GM18511 (cell line): ENCODE measurements at regions not wholly inside any gene's neighbourhood (a gene's known extent, or its start where the extent isn't known, plus 50 kb on each side); places are given as distances from the start of the nearest gene placed in this dataset.
A peak's percentile ranks its signal among the peaks of the same experiment; 100 is the strongest.

Source experiments
- ATAC-seq: cut with Tn5 transposase; IDR thresholded peaks from one replicate; pipeline ENCODE4 v1.9.1; 2021; ENCODE audit warnings: mild to moderate bottlenecking, moderate library complexity; ENCODE audit not compliant: unreplicated experiment

DNA sequence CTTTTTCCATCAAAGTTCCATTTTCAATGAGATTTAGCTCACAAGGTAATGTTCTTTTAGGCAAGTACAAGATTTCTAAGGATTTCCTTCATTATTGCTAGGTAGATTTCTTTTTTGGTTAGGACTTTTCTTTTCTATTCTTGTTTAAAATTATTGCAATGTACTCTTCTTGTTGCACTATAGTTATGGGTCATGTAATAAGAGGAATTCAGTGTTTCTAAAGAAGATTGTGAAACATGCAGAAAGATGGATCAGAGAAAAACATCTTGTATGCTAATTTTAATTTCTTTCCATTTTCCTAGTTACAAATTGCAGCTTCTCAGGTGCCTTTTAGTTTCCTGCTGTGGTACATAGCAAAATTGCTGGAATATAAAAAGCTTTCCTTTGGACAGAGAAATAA is 56.1 kb downstream of the BTG1 start:
- ATAC-seq: no peak

DNA sequence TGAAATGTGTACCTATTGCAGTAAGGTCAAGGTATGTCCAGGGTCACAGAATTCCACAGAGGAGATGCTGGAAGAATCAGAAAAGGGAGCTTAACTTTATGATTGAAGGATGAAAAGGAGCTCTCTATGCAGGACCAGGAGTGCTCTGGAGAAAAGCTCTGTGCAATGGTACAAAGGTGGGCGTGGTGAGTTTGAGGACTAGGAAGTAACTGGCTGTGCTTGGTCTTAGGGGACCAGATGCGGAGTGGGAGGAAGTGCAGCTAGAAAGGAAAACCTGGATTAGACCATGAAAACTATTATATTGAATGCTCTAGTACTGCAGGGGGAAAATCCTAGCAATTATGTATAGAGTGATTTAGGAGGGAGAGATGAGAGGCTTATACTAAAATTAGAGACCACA is 56.8 kb downstream of the BTG1 start:
- ATAC-seq: no peak

DNA sequence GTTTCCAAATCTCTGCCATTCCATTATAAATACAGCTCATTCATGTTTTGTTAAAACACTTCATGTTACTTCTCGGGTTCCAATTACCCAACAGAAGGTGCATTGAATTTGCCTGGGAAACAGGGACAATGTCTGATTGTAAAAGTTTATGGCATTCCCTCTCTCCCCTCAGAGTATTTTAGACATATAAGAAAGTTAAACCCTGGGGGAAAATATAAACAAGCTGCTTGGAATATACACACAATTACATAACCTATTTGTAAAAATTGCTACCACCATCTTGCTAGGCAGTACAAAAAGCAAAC is 60.0 kb downstream of the BTG1 start:
- no peak for ATAC-seq

DNA sequence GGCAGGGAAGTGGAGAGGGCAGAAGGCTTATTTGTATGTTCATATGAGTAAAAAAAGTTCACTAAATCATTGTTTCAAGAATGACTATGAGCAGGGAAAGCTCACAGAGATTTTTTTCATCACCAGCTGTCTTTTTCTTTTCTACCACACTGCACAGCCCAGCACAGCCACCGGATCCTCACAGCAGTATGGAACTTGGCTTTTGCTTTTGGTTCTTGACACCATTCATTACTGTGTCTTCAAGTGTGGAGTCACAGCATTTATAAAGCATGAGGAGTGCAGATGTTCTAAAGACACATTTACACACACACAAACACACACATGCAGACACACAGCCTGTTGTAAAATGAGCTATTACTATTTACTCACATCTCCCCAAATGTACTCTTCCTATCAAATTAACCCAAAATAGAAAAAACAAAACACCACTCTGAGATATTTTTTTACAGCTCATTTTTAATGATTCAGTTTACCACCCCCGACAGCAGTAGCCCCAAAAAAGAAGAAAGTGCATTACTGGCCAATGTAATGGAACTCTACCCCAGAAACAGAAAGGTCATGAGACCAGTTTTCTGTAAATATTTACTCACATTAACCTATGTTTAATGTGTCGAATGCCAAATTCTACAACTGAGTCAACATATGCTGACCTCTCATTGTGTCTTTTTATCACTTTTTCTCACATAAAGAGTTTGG is 60.5 kb downstream of the BTG1 start:
- ATAC-seq: no peak

DNA sequence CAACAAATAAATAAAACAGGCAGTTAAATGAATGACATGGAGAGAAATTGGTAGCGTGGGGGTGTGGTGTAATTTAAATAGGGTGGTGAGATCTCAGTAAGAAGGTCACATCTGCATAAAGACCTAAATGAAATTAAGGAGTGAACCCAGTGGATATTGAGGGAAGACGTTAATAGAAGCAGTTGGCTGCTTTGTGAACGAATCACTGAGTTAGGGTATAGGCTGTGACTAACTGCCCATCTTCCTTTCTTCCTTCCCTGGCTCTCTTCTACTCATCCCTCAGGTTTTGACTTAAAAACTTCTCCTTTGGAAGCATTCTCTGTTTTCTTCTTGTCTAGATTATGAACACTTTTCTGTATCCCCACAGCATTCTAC is 64.7 kb downstream of the BTG1 start:
- no peak for ATAC-seq

DNA sequence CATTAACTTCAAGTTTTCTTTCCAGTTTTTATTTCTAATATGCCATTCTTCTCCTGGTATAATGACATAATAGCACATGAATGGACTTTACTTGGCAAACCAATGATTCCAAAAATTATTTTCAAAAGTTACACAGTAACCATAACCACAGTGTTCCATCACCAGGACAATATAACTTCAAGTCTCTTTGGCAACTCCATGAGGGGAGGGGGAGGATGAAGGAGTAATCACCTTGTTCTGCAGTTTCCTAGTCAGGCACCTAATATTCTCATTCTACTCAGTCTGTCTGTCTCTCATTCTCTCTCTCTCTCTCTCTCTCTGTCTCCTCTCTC is 66.6 kb downstream of the BTG1 start:
- ATAC-seq: no peak

DNA sequence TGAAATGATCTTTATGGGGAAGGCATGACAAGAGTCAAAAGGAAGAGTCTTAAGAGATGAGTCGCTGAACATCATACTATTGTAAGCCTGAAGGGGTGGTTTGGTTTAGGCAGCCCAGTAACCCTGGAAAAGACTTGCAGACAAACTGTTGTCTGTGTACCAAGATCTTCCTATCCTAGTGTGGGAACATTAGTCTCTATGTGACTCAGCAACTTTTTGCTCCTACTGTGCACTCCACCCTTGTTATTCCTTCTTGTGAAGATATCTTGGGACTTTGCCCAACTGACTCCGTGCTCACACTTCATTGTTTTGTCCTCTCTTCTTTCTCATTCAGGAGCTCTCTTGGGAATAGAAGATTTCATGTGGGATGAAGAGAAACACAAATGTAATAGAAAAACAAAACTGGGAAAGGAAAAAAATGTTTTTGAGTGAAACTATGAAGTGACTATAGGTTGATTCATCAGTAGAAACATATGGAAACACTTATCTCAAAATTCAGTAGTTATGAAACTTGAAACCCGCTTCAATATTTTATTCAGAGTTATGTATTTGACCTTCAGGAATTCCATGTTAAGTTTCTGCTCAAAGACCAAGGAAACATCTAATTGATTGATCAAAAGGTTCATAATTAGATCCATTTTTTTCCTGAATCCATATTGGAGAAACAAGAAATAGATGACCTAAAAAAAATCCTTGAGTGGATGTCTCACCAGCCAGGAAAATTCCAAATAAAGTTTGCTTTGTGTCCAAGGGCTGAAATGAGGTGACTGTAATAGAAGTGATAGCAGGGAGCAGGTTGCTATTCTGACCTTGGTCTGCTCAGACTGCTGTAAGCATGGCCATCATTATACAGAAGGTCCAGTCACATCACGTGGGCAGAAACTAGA is 67.2 kb downstream of the BTG1 start:
- no peak for ATAC-seq

DNA sequence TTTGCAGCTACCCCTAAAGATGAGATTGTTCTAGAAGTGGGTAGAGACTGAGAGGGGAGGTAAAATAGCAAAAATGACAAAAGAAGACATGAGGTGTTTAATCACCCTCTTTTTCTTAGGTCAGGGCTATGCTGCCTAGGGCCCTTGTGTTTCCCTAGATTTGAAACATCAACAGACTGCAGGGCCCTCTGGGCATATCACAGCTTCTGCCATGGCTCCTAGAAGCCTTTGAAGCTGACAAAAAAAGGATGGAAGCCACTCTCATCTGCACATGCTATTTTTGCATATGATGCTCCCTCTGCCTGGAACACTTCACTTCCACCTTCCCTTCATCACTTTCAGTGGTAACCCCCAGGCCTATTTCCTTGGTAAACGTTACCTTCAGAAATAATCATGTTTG is 68.1 kb downstream of the BTG1 start:
- no peak for ATAC-seq

DNA sequence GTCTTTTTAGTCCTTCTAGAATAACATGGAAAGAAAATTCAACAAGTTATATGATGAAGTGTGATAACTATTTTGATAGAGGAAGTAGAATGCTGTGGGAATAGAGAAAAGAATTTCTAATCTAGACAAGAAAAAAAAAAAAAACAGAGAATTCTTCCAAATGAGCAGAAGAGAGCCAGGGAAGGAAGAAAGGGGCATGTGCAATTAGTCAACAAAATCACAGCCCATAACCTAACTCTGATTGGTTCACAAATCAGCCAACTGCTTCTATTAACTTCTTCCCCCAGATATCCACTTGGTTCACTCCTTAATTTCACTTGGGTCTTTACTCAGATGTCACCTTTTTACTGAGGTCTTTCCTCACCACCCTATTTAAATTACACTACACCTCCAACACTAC is 69.5 kb downstream of the BTG1 start:
- no peak for ATAC-seq

DNA sequence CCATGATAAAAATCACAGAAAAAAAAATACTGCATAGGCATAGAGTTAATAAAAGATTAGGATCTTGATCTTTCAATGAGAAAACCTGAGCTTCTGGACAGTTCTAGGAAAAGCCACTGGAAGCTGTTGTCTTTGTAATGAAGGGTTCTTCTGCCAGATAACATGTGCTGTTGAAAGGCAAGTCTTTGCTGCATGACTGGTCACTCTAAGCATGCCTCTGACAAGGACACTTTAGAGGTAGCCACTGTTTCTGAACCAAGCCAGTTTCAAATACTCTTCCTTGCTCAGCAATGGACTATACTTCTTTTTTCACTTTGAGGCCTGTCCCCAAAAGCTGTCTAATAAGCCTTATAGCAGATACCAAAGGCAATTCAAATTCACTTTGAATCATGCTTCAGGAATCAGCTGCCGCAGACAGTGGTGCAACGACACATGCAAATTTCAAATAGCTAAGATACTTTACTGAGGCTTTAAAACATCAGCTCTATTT is 70.2 kb downstream of the BTG1 start:
- ATAC-seq: no peak

DNA sequence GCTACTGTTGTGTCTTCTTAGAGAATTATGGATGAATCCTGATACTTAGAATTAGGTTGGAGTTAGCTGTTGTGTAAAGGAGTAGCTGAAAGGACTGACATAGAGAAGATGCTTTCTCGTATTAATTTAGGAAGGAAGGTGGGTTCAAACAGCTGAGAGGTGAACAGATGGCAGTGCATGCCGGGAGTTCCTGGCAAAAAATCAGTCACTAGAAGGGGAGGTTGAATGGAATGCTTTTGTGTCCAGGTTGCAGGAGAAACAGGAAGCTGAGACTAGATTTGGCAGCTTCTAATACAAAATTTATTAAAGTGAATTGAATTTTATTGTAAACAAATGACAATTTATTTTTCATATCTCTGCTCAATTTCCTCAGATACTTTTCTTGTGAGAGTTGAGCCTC is 70.8 kb downstream of the BTG1 start:
- no peak for ATAC-seq

DNA sequence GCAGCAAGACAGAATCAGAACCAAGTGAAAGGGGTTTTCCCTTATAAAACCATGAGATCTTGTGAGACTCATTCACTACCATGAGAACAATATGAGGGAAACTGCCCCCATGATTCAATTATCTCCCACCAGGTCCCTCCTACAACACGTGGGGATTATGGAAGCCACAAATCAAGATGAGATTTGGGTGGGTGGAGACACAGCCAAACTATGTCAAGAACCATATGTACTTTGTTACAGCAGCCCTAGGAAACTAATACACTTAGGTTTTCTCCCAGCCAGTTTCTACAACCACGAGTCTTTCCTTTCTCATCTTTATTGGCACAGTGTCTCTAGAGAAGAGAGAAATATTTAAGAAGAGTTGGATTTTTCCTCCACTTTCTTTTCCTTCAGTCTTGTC is 72.6 kb downstream of the BTG1 start:
- no peak for ATAC-seq

DNA sequence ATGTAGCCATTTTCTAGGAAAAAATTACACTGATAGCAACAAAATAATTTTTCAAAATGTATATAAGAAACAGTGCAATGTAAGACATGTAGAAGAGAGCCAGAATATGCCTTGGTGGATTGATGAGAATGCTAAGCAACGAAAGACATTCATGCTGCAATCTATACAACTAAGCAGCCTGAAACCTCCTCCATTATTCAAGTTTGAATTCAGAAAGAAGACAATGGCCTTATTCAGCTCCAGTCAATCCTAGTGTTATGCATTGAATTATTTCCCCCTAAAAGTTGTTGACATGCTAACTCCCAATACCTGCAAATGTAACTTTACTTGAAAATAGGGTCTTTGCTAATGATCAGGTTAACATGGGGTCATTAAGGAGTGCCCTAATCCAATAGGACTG is 73.5 kb downstream of the BTG1 start:
- ATAC-seq: no peak

DNA sequence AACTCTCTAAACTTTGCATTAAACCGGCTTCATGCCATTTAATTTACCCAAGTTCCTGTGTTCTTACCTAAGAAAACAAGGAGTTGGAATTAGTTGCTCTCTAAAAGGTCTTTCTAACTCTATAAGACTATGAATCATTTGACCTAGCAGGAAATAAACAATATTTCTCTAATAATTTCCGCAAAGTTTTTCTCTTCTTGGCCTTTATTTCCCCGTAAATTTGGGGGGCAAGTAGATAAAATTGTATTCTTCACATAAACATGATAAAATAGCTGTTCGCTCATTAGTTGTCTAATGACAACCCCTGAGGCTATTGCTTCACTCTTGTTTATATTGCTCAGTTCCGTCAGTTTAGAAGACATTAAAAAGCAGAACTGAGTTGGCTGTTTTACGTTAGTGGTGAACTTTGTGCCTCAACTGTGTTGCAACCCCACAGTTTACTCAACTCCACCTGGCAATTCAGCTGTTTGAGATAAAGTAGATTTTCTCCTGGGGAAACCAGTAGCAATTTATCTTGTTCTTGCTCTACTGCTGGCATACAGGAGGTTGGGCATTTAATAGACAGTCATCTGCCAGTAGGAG is 74.7 kb downstream of the BTG1 start:
- no peak for ATAC-seq

DNA sequence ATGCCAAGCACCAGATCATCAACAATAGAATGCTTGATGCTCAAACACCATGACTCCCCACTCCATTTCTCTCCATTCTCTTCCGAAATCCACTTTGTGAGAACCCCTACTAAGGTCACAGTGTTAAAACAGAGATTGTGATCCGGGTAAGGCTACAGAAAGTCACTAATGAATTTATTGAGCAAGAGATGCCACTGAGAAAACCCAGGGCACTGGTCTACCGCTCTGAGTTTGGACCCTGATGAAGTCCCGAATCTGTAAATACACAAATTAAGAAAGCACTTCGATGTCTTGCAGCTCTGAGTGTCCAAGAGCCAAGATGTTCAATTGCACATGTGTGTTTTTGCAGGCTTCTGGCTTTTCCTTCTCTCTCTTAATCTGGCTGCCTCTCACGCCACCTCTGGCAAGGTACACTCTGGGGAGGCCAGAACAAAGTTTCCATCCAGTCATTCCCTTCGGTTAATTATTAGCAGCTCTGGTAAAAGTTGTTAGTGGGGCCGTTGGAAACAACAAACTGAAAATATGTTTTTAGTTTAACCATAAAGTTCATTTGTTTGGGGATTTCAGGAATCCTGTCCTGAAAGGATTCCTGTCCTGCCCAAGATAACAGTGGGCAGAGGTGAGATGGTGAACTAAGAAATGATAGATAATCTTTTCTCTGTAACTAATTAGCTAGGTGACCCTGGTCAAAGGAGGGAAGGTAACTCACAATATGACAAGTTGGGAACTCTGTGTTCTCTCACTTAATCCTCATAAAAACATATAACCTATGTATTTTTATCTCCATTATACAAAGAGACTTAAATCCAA is 75.4 kb downstream of the BTG1 start:
- ATAC-seq: peak; percentile 78

DNA sequence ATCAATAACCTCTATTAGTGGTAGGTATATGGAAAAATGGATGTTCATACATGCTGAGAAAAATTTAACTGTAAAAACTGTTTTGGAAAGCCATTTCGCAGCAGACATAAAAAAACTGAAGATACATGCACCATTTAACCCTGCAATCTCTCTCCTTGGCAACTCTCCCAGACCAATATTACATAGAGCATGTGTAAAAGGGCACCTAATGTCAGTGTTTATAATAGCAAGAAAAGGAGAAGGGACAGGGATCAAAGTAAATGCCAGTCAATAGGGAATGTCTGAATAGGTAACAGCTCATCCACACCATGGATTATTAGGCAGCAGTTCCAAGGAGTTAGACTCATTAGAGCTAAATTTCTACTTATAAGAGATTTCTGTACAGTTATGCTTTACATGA is 77.2 kb downstream of the BTG1 start:
- ATAC-seq: no peak

DNA sequence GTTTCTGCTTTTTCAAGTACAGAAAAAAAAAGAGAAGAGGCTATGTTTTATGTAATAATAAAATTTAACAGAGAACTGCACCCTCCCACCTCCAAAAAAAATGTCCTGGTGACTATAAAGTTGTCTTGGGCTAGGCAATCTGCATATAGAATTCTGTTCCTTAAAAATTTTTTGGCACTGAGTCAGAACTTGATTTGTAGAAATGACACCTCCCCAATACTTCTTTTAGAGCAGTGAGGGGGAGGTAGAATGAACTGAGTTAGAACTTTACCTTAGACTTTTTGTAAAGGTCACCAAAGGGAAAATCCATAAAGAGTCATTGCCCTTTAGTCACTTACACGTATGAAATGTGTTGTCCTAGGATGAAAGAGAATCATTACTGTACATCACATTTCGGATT is 80.0 kb downstream of the BTG1 start:
- no peak for ATAC-seq

DNA sequence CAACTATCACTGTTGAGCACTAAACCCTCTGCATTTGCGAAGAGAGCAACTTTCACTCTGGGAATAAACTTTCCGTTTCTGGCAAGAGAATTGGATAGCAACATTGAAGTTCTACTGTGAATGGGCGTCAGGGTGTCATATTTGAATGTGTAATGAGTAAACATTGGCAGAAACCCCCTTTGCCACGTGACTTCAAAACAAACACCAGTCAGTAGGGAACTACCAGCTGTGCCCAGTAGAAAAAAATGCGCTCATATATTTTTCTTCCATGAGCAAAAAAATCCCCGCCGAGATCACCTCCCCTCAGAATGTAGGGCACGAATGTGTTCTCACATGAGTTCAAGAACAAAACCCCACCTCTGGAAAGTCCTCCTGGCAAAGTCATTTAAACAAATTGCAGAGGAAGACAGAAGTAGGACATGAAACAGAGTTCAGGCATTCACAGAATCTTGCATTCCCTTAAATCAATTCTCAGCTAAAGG is 80.6 kb downstream of the BTG1 start:
- ATAC-seq: peak; percentile 69

DNA sequence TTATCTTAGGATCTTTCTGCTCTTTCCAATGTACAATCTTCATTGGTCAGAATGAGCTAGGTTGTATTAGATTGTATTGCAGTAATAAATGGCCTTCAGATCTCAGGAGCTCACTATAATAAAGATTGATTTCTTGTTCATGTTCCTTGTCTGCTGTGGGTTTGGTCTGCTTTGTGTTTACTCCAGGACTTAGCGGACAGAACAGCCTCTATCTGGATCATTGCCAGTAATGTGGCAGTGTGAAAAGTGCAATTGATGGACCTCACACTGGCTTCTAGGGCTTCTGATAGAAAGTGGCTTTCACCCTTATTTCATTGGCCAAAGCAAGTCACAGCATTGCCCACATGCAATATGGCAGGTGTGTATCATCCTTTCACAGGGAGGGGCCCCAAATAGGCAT is 81.2 kb downstream of the BTG1 start:
- ATAC-seq: no peak

DNA sequence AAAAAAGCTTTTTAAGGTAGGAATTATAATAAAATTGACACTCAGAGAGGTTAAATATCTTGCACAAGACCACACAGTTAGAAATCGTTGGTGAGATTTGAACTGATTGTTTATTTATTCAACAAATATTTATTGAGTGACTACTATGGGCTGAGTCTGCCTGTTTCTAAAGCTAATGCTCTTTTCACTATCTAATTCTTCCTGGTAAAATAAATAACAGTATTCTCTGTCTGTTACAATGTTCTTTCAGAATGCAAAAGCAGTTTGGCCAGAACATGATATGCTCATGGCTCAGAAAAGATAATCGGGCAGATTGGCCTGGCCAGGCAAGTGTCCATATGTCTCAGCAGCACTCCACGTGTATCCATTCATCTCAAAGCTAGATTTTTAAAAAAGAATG is 82.0 kb downstream of the BTG1 start:
- ATAC-seq: no peak
